ENCODE measurements at regions not wholly inside any gene's neighbourhood (a gene's known extent, or its start where the extent isn't known, plus 50 kb on each side); places are given as distances from the start of the nearest gene placed in this dataset.
"Not testable (repeated sequence)": the region's sequence is repeated elsewhere in the genome, so short reads cannot be mapped to it uniquely, and the experiment has no call there.

- DNase-seq = no peak
These were observed 391.7 kb upstream of the KLF6 start for GRCh38 chr10:4176500-4177281.

GRCh38 chr10:4174197-4174596, 389.2 kb upstream of the KLF6 start:
- DNase-seq = no peak

- no peak for DNase-seq
These were observed 385.8 kb upstream of the KLF6 start for GRCh38 chr10:4170633-4171314.

- DNase-seq = no peak
These were observed 385.2 kb upstream of the KLF6 start for GRCh38 chr10:4170181-4170580.

GRCh38 chr10:4169448-4169847, 384.4 kb upstream of the KLF6 start:
- DNase-seq = no peak

GRCh38 chr10:4167216-4167615, 382.2 kb upstream of the KLF6 start:
- no peak for DNase-seq

- no peak for DNase-seq
These were observed 377.7 kb upstream of the KLF6 start for GRCh38 chr10:4162571-4163286.

- no peak for DNase-seq
These were observed 374.2 kb upstream of the KLF6 start for GRCh38 chr10:4159173-4159572.

- no peak for DNase-seq
These were observed 369.2 kb upstream of the KLF6 start for GRCh38 chr10:4154191-4154715.

GRCh38 chr10:4151466-4151865, 366.5 kb upstream of the KLF6 start:
- DNase-seq = no peak

- DNase-seq = no peak
These were observed 365.7 kb upstream of the KLF6 start for GRCh38 chr10:4150676-4151075.

GRCh38 chr10:4149460-4149859, 364.5 kb upstream of the KLF6 start:
- DNase-seq = not testable (repeated sequence)

- DNase-seq = no peak
These were observed 362.2 kb upstream of the KLF6 start for GRCh38 chr10:4147245-4147644.

GRCh38 chr10:4144817-4145216, 359.8 kb upstream of the KLF6 start:
- no peak for DNase-seq

GRCh38 chr10:4141471-4141870, 356.5 kb upstream of the KLF6 start:
- no peak for DNase-seq

GRCh38 chr10:4138146-4138721, 353.2 kb upstream of the KLF6 start:
- no peak for DNase-seq

GRCh38 chr10:4137299-4137698, 352.3 kb upstream of the KLF6 start:
- DNase-seq = no peak

GRCh38 chr10:4136121-4136520, 351.1 kb upstream of the KLF6 start:
- DNase-seq = no peak

GRCh38 chr10:4132216-4132556, 347.2 kb upstream of the KLF6 start:
- DNase-seq = no peak

- no peak for DNase-seq
These were observed 346.6 kb upstream of the KLF6 start for GRCh38 chr10:4131407-4132215.

- DNase-seq = no peak
These were observed 345.7 kb upstream of the KLF6 start for GRCh38 chr10:4130685-4131084.

- DNase-seq = no peak
These were observed 345.0 kb upstream of the KLF6 start for GRCh38 chr10:4129866-4130477.

Data from NCI-H2171 (cell line).